Mesodermal cell (in vitro differentiated cells): ENCODE measurements at regions not wholly inside any gene's neighbourhood (a gene's known extent, or its start where the extent isn't known, plus 50 kb on each side); places are given as distances from the start of the nearest gene placed in this dataset.
"Not testable (repeated sequence)": the region's sequence is repeated elsewhere in the genome, so short reads cannot be mapped to it uniquely, and the experiment has no call there.

Source experiments
- H3K27ac ChIP-seq: 2 replicates; pipeline ENCODE4 v1.7.0; 2013; ENCODE audit warnings: mild to moderate bottlenecking, low read depth, low read length, moderate library complexity; ENCODE audit not compliant: severe bottlenecking
- H3K36me3 ChIP-seq: 2 replicates; pipeline ENCODE4 v1.7.1; 2013; ENCODE audit warnings: mild to moderate bottlenecking, low read length, moderate library complexity; ENCODE audit not compliant: control insufficient read depth, insufficient read depth
- H3K4me1 ChIP-seq: one replicate; pipeline ENCODE4 v1.7.1; 2013; ENCODE audit warnings: mild to moderate bottlenecking, low read length; ENCODE audit not compliant: insufficient read depth, control insufficient read depth, poor library complexity, severe bottlenecking
- H3K4me3 ChIP-seq: 2 replicates; pipeline ENCODE4 v1.7.0; 2013; ENCODE audit warnings: low read length, control low read depth, mild to moderate bottlenecking; ENCODE audit not compliant: insufficient read depth, poor library complexity, severe bottlenecking; ENCODE audit errors: extremely low read depth
- H3K9me3 ChIP-seq: 2 replicates; pipeline ENCODE4 v1.7.1; 2013; ENCODE audit warnings: mild to moderate bottlenecking, low read length, moderate library complexity; ENCODE audit not compliant: control insufficient read depth
- WGBS, 2 experiments: methylation state at CpG; one replicate each; pipeline ENCODE4 v1.1.5; 2013; ENCODE audit warnings: missing lambda C conversion rate in 2 of 2; ENCODE audit not compliant: insufficient coverage in 2 of 2; 5-methylcytosine and 5-hydroxymethylcytosine counted together

DNA sequence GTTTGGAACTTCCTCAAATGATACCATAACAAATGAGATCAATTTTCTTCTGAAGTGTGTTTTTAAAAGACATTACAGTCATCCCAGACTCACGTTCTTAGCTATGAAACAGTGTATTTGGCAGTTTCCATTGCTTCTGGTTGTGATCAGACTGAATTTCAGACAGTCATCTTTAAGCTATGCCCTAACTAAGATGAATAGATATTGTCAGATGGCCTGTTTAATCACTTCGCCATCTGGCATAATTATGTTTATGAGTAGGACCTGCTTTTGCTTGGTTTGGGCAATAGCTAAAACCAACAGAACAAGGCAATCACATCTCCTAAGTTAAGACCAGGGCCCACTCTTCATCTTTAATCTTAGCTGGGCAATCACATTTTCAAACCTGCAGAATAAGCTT, 313.1 kb downstream of the SV2B start:
- H3K4me1 ChIP-seq = peaks cover 6% of the 10 kb centered on the region
- 100% methylated on average over 1 of the region's 2 CpGs; no CpG with 5 or more reads in 1 of the 2 experiments for WGBS, 2 experiments
- no peaks in the 10 kb centered on the region for H3K9me3 ChIP-seq
- H3K27ac ChIP-seq = no peak overlapping the region
- H3K36me3 ChIP-seq = no peaks in the 10 kb centered on the region
- no peak overlapping the region for H3K4me3 ChIP-seq

DNA sequence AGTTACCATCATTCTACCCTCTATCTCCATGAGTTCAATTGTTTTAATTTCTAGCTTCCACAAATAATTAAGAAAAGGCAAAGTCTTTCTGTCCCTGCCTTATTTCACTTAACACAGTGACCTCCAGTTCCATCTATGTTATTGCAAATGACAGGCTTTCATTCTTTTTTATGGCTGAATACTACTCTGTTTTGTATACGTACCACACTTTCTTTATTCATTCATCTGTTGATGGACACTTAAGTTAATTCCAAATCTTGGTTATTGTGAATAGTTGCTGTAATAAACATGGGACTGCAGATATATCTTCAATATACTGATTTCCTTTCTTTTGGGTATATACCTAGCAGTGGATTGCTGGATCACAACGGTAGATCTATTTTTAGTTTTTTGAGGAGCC, 314.1 kb downstream of the SV2B start:
- H3K4me3 ChIP-seq = no peak overlapping the region
- no peaks in the 10 kb centered on the region for H3K36me3 ChIP-seq
- H3K9me3 ChIP-seq = no peaks in the 10 kb centered on the region
- no peaks in the 10 kb centered on the region for H3K4me1 ChIP-seq
- WGBS, 2 experiments = no CpG with 5 or more reads among the region's 2 CpGs
- no peak overlapping the region for H3K27ac ChIP-seq

DNA sequence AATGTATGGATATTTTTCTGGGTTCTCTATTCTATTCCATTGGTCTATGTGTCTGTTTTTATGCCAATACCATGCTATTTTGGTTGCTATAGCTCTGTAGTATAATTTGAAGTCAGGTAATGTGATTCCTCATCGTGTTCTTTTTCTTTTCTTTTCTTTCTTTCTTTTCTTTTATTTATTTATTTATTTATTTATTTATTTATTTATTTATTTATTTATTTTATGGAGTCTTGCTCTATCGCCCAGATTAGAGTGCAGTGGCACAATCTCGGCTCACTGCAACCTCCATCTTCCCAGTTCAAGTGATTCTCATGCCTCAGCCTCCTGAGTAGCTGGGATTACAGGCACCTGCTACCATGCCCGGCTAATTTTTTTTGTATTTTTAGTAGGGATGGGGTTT, 315.2 kb downstream of the SV2B start:
- 90 to 100% methylated on average over 1 to 3 of the region's 4 CpGs for WGBS, 2 experiments

DNA sequence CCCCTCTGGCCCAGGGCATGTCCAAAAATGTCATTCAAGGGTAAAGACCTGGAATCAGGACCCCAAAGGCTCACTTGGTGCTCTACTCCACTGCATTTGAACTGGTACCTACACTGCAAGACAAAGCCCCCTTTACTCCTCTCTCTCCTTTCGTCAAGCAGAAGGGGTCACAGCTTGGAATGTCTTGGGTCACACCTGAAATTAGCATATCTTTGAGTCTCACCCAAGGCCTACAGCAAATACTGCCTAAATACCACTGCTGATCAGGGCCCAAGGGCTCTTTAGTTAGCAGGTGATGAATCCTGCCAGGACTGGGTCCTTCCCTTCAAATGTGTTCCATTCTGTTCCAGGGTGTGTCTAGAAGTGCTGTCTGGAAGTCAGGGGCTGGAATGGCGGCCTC, 320.6 kb downstream of the SV2B start:
- Histone ChIP-seq H3K27ac (no peak overlapping the region), H3K4me3 (no peak overlapping the region), H3K36me3 (no peaks in the 10 kb centered on the region), H3K9me3 (no peaks in the 10 kb centered on the region), H3K4me1 (no peaks in the 10 kb centered on the region)
- WGBS, 2 experiments = 83 to 94% methylated on average over 2 of the region's 2 CpGs

More for the DNA sequence above, 315.2 kb downstream of the SV2B start:
- not testable (repeated sequence) for H3K36me3 ChIP-seq, H3K9me3 ChIP-seq, H3K4me3 ChIP-seq, H3K27ac ChIP-seq, H3K4me1 ChIP-seq

DNA sequence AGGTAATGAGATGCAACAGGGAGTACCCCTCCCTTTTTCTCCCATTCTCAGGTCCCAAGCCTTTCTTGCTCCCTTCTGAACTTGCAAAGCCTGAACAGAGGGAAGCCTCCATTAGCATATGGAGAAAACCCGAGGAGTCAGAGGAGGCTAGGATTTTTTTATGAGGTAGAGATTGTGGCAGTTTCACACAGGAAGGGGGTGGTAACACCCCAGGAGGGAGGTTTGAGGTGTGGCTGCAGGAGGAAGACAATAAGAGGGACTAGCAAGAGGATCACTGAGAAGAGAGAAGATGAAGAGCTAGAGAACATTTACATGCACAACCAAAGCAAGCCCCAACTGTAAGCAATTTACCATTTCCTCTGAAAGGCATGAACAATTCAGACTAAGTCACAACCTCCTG, 322.7 kb downstream of the SV2B start:
- H3K4me3 ChIP-seq = no peak overlapping the region
- no peaks in the 10 kb centered on the region for H3K36me3 ChIP-seq
- no peaks in the 10 kb centered on the region for H3K4me1 ChIP-seq
- no peaks in the 10 kb centered on the region for H3K9me3 ChIP-seq
- H3K27ac ChIP-seq = no peak overlapping the region
- 0% methylated on average over 1 of the region's 1 CpG for WGBS, 2 experiments

DNA sequence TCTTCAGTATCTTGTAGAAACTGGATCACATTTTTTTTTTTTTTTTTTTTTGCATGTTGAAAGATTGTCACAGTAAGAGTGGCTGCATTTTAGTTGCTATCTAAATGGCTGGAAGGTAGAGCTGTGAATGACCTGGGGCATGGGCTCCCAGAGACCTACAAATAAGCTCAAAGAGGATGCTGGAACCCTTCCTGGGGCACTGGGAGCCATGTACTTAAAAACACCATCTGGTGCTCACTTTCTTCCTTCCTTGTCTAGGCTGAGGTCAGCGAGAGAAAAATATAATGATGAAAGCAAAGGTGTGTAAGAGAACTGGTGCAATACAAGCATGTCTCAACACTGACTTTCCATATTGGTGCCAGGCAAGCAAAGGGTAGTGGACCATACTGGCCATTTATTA, 323.9 kb downstream of the SV2B start:
- Histone ChIP-seq H3K4me3 (no peak overlapping the region), H3K36me3 (no peaks in the 10 kb centered on the region), H3K9me3 (no peaks in the 10 kb centered on the region), H3K4me1 (no peaks in the 10 kb centered on the region), H3K27ac (no peak overlapping the region)
- WGBS, 2 experiments = no CpG with 5 or more reads among the region's 1 CpG

DNA sequence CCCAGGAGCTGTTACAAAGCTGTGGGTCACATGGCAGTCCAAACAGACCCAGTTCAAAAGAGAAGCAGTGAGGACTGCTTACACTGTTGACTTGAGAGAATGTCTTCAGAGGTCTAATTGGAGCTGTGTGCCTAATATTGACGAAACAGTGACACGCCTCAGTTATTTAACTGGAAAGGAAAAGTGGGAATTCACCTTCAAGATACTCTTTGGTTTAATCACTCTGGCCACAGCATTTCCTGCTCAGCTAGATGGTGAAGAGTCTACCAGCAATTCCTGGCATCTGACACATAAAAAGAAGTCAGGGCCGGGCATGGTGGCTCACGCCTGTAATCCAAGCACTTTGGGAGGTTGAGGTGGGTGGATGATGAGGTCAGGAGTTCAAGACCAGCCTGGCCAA, 326.4 kb downstream of the SV2B start:
- H3K4me3 ChIP-seq = no peak overlapping the region
- no peaks in the 10 kb centered on the region for H3K9me3 ChIP-seq
- WGBS, 2 experiments = 86 to 100% methylated on average over 1 of the region's 4 CpGs
- no peaks in the 10 kb centered on the region for H3K4me1 ChIP-seq
- H3K36me3 ChIP-seq = no peaks in the 10 kb centered on the region
- no peak overlapping the region for H3K27ac ChIP-seq

DNA sequence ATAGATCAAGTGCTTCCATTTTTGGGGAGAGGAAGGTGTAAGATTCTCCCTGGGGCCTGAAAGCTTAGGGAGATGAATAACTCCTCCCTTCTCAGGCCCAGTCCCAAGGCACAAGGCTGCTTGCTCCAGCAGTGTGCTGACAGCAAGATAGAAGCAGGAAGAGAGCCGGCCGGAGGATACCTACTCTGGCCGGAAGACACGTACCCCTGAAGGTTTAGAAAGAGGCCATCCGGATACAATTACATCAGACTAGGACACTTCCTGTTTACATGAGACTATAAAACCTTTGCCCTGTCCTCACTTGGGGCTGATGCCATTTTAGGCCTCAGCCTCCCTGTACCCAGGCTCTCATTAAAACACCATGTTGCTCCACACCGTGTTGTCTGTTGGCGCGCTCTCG, 329.9 kb downstream of the SV2B start:
- Histone ChIP-seq H3K9me3 (no peaks in the 10 kb centered on the region), H3K4me1 (no peaks in the 10 kb centered on the region), H3K36me3 (no peaks in the 10 kb centered on the region), H3K27ac (no peak overlapping the region), H3K4me3 (no peak overlapping the region)
- 95 to 97% methylated on average over 6 to 9 of the region's 9 CpGs for WGBS, 2 experiments

DNA sequence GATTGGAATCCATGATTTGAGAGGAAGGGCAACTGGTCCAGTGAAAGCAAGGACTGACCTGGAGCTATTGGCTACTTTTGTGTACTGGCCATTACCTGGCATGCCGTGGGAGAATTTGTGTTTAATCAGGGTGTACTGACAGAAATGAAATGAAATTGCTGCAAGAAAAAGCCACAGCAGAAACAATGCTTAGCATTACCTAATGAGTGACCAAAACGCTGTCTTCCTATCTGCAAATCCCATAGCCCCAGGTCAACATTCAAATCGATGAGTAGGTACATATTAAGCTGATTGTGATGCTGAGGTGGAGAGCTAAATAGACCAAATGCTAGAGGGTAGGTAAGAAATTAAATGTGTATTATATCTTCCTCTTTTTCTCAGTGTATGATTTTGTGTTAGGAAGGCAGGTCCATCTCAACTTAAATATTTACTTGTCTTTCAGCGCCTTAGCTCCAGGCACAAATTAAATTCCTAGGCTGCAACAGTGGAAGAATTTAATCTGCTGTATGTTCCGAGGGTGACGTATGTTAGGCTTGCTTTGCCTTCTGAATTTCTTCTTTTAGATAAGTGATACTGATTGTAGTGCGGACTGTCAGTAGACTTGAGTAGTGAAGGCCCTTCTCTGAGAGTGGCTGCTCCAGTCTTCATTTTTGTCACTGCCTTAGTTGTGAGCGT, 331.1 kb downstream of the SV2B start:
- H3K27ac ChIP-seq = no peak overlapping the region
- no peaks in the 10 kb centered on the region for H3K9me3 ChIP-seq
- WGBS, 2 experiments = 86 to 94% methylated on average over 3 to 6 of the region's 8 CpGs
- no peaks in the 10 kb centered on the region for H3K4me1 ChIP-seq
- H3K36me3 ChIP-seq = no peaks in the 10 kb centered on the region
- H3K4me3 ChIP-seq = no peak overlapping the region

DNA sequence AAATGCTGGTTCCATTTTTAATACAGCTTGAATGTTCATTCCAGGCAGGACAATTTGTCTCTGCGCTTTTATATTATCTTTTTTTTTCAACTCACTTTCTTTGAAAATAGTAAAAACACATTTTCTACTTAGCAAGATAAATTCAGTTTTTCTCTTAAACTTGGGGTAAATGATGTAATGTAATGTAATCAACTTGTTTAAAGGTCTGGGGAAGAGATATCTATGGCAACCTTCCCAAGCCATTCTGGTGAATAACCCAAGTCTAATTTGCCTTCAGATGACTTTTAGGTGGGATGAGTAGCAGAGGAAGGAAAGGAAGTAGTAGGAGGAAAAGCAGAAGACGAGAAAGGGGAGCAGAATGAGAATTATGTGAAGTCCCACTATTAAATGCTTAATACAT, 335.1 kb downstream of the SV2B start:
- Histone ChIP-seq H3K4me1 (no peaks in the 10 kb centered on the region), H3K9me3 (peaks cover 3% of the 10 kb centered on the region), H3K4me3 (no peak overlapping the region), H3K36me3 (no peaks in the 10 kb centered on the region), H3K27ac (no peak overlapping the region)
- WGBS, 2 experiments = no CpG with 5 or more reads among the region's 2 CpGs

DNA sequence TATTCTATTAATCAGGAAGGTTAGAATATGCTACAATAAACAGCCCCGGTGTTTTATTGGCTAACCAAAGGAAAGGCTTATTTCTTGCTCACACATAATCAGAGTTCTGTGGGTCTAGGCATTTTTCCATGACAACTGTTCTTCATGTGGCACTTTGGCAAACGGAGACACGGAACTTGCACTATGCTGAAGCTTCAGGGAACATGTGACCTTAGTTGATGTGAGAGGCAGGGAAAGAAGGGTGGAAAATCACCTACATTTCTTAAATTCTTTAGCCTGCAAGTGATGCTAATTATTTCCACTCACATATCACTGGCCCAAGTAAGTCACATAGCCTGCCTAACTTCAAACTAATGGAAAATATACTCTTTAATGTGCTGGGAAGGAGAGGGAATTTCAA, 344.6 kb downstream of the SV2B start:
- no peak overlapping the region for H3K4me3 ChIP-seq
- no peaks in the 10 kb centered on the region for H3K36me3 ChIP-seq
- H3K27ac ChIP-seq = no peak overlapping the region
- WGBS, 2 experiments = 100% methylated on average over 2 of the region's 3 CpGs; no CpG with 5 or more reads in 1 of the 2 experiments
- no peaks in the 10 kb centered on the region for H3K4me1 ChIP-seq
- peaks cover under 1% of the 10 kb centered on the region for H3K9me3 ChIP-seq
